Endodermal cell (in vitro differentiated cells): ENCODE measurements at regions not wholly inside any gene's neighbourhood (a gene's known extent, or its start where the extent isn't known, plus 50 kb on each side); places are given as distances from the start of the nearest gene placed in this dataset.
A peak's percentile ranks its signal among the peaks of the same experiment; 100 is the strongest.

Experiments
- DNase-seq: peaks from one replicate; pipeline ENCODE4 v3.0.0-alpha.2; 2017
- H3K27ac ChIP-seq: 2 replicates; pipeline ENCODE4 v1.5.1; 2013; ENCODE audit warnings: mild to moderate bottlenecking, low read depth, low read length, moderate library complexity
- H3K27me3 ChIP-seq: 2 replicates; pipeline ENCODE4 v1.6.1; 2013; ENCODE audit warnings: mild to moderate bottlenecking, low read length, moderate library complexity; ENCODE audit not compliant: insufficient read depth, control insufficient read depth, poor library complexity, severe bottlenecking
- H3K36me3 ChIP-seq: 2 replicates; pipeline ENCODE4 v1.7.0; 2013; ENCODE audit warnings: mild to moderate bottlenecking, low read length, moderate library complexity; ENCODE audit not compliant: control insufficient read depth, insufficient read depth
- H3K4me1 ChIP-seq: one replicate; pipeline ENCODE4 v1.7.0; 2013; ENCODE audit warnings: low read length; ENCODE audit not compliant: control insufficient read depth, insufficient read depth
- H3K4me3 ChIP-seq: 2 replicates; pipeline ENCODE4 v1.5.1; 2013; ENCODE audit warnings: mild to moderate bottlenecking, low read length, moderate library complexity
- H3K9ac ChIP-seq: 2 replicates; pipeline ENCODE4 v1.6.1; 2013; ENCODE audit warnings: mild to moderate bottlenecking, low read length, moderate library complexity; ENCODE audit not compliant: poor library complexity, severe bottlenecking; ENCODE audit errors: extremely low read depth
- H3K9me3 ChIP-seq: 2 replicates; pipeline ENCODE4 v1.6.1; 2013; ENCODE audit warnings: mild to moderate bottlenecking, low read length, moderate library complexity; ENCODE audit not compliant: control insufficient read depth
- H3K27ac Mint-ChIP-seq: 2 replicates; pipeline ENCODE4 v1.8.0; 2020; ENCODE audit warnings: mixed read lengths
- H3K27me3 Mint-ChIP-seq: 2 replicates; pipeline ENCODE4 v1.8.0; 2021; ENCODE audit warnings: mild to moderate bottlenecking, mixed read lengths; ENCODE audit not compliant: insufficient read depth
- H3K36me3 Mint-ChIP-seq: 2 replicates; pipeline ENCODE4 v1.8.0; 2020; ENCODE audit warnings: low read depth, mixed read lengths
- H3K4me1 Mint-ChIP-seq: 2 replicates; pipeline ENCODE4 v1.8.0; 2020; ENCODE audit warnings: mixed read lengths
- H3K4me3 Mint-ChIP-seq: 2 replicates; pipeline ENCODE4 v1.8.0; 2020; ENCODE audit warnings: mild to moderate bottlenecking, moderate library complexity, mixed read lengths
- H3K9me3 Mint-ChIP-seq: 2 replicates; pipeline ENCODE4 v1.8.0; 2020; ENCODE audit warnings: mild to moderate bottlenecking, mixed read lengths
- whole genome bisulfite sequencing, 2 experiments: methylation state at CpG; one replicate each; pipeline versions ENCODE4 v1.1.5 to v1.1.7; 2013; ENCODE audit warnings: missing lambda C conversion rate in 2 of 2, mixed read lengths in 1 of 2; ENCODE audit not compliant: insufficient coverage in 1 of 2, insufficient read length in 1 of 2; 5-methylcytosine and 5-hydroxymethylcytosine counted together
- TF ChIP-seq, protein P1 (sequence below): fragments of 200-600 bp; sonication (generic); conservative IDR thresholded peaks from 2 replicates; pipeline ENCODE4 v1.5.0; 2021; ENCODE audit warnings: antibody characterized with exemption, mild to moderate bottlenecking

DNA sequence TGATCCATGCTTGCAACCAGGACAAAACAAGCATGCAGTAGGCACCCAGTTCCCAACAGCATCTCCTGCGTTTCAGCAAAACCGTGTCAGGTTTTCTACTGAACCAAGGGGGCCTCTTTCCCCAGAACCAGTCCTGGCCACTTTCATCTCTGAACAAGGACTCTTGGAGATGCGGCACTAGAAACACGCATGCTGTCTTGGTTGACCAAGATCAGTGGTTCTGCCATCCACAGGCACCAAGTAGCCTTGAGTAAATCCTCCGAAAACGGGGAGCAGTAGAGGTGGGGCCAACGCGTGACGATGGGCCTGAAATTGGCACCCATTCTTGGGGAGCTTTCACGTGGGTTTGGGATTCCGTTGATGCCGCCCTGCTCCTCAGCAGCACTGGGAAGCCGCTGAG, 62.5 kb upstream of the AJAP1 start:
- no peaks in the 10 kb centered on the region for H3K4me1 Mint-ChIP-seq
- no peak overlapping the region for H3K4me3 ChIP-seq
- no peak for DNase-seq
- H3K27ac Mint-ChIP-seq, result no peak overlapping the region
- H3K36me3 ChIP-seq, result no peaks in the 10 kb centered on the region
- no peaks in the 10 kb centered on the region for H3K27me3 ChIP-seq
- no peak overlapping the region for H3K9ac ChIP-seq
- no peaks in the 10 kb centered on the region for H3K36me3 Mint-ChIP-seq
- peaks cover under 1% of the 10 kb centered on the region for H3K27me3 Mint-ChIP-seq
- no peak overlapping the region for H3K4me3 Mint-ChIP-seq
- H3K9me3 Mint-ChIP-seq, result no peaks in the 10 kb centered on the region
- TF ChIP-seq, protein P1, sequence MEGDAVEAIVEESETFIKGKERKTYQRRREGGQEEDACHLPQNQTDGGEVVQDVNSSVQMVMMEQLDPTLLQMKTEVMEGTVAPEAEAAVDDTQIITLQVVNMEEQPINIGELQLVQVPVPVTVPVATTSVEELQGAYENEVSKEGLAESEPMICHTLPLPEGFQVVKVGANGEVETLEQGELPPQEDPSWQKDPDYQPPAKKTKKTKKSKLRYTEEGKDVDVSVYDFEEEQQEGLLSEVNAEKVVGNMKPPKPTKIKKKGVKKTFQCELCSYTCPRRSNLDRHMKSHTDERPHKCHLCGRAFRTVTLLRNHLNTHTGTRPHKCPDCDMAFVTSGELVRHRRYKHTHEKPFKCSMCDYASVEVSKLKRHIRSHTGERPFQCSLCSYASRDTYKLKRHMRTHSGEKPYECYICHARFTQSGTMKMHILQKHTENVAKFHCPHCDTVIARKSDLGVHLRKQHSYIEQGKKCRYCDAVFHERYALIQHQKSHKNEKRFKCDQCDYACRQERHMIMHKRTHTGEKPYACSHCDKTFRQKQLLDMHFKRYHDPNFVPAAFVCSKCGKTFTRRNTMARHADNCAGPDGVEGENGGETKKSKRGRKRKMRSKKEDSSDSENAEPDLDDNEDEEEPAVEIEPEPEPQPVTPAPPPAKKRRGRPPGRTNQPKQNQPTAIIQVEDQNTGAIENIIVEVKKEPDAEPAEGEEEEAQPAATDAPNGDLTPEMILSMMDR, result no peak
- no peaks in the 10 kb centered on the region for H3K9me3 ChIP-seq
- H3K4me1 ChIP-seq, result no peaks in the 10 kb centered on the region
- WGBS, 2 experiments, result 94 to 95% methylated on average over 13 of the region's 13 CpGs
- no peak overlapping the region for H3K27ac ChIP-seq

DNA sequence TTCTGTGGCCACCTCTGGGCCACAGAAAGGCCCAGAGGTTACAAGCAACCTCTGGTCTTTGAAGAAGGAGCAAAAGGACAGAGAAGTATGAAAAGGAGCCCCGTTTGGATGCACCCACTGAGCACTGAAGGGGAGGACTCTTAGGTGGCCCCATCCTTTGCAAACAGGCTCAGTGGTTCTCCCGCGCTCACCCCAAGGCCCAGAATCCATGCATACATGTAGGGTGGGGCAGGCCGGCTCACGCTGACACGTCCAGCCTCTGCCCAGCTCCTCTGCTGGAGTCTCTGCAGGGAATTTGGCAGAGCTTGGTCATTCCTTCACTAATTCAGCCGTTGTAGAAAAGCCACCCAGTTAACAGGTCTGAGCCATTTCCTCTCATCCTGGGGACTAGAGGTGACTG, 61.3 kb upstream of the AJAP1 start:
- Histone ChIP-seq H3K9ac (no peak overlapping the region), H3K27me3 (no peaks in the 10 kb centered on the region), H3K4me3 (no peak overlapping the region), H3K27ac (no peak overlapping the region), H3K36me3 (no peaks in the 10 kb centered on the region), H3K4me1 (no peaks in the 10 kb centered on the region), H3K9me3 (no peaks in the 10 kb centered on the region)
- no peaks in the 10 kb centered on the region for H3K36me3 Mint-ChIP-seq
- H3K27me3 Mint-ChIP-seq, result no peaks in the 10 kb centered on the region
- H3K4me3 Mint-ChIP-seq, result no peak overlapping the region
- H3K27ac Mint-ChIP-seq, result no peak overlapping the region
- no peaks in the 10 kb centered on the region for H3K9me3 Mint-ChIP-seq
- no peak for DNase-seq
- whole genome bisulfite sequencing, 2 experiments, result 93% methylated on average over 7 of the region's 7 CpGs
- no peaks in the 10 kb centered on the region for H3K4me1 Mint-ChIP-seq
- TF ChIP-seq, protein P1, result no peak

DNA sequence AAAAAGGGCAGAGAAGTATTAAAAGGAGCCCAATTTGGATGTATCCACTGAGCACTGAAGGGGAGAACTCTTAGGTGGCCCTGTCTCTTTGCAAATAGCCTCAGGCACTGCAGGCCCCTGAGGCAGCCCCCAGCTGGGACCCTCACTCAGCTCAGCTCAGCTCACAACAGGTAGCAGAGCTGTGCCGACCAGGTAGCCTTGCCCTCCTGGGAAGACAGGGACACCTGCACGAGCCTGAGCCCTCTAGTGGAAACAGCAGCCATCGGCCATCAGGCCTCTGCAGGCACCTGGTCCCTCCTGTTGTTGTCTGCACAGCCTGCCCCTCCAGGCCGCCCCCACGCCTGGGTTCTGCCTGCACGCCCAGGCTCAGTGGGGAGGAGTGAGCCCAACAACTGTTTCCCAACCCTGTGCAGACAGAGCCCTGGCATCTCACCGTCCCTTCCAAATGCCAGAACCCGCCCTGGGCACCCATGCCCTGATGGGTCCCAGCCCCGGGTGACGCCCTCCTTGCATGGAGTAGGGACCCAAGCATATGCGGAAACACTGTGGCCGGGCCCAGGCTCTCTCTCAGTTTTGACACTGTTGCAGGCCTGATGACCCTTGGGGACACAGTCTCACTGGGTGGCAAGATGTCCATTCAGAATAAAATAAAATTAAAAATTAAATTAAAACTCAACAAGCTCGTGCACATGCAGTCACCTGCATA, 60.0 kb upstream of the AJAP1 start:
- Mint-ChIP-seq H3K4me1 (no peaks in the 10 kb centered on the region), H3K4me3 (no peak overlapping the region), H3K9me3 (no peaks in the 10 kb centered on the region), H3K27me3 (peaks cover 2% of the 10 kb centered on the region), H3K27ac (no peak overlapping the region), H3K36me3 (no peaks in the 10 kb centered on the region)
- Histone ChIP-seq H3K4me3 (no peak overlapping the region), H3K9ac (no peak overlapping the region), H3K36me3 (no peaks in the 10 kb centered on the region), H3K4me1 (no peaks in the 10 kb centered on the region), H3K9me3 (no peaks in the 10 kb centered on the region), H3K27me3 (no peaks in the 10 kb centered on the region), H3K27ac (no peak overlapping the region)
- 82 to 87% methylated on average over 9 to 13 of the region's 13 CpGs for WGBS, 2 experiments
- DNase-seq, result peak; percentile 79
- TF ChIP-seq, protein P1, result peak; percentile 76
